ENCODE measurements at regions not wholly inside any gene's neighbourhood (a gene's known extent, or its start where the extent isn't known, plus 50 kb on each side); places are given as distances from the start of the nearest gene placed in this dataset.
"Not testable (repeated sequence)": the region's sequence is repeated elsewhere in the genome, so short reads cannot be mapped to it uniquely, and the experiment has no call there.

DNA sequence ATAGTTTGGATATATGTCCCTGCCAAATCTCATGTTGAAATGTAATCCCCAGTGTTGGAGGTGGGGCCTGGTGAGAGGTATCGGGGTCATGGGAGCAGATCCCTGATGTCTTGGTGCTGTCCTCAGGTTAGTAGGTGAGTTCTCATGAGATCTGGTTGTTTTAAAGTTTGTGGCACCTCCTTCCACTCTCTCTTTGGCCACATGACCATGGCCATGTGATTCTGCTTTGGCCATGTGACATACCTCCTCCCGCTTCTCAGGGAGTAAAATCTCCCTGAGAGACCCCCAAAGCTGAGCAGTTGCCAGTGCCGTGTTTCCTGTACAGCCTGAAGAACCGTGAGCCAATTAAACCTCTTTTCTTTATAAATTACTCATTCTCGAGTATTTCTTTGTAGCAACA is 178.0 kb downstream of the GOLGA6L6 start:
- DNase-seq: not testable (repeated sequence)

- no peak for DNase-seq
These were observed 180.5 kb downstream of the GOLGA6L6 start for GRCh38 chr15:20361091-20361490.

- DNase-seq: no peak
These were observed 182.7 kb downstream of the GOLGA6L6 start for GRCh38 chr15:20358779-20359414.

DNA sequence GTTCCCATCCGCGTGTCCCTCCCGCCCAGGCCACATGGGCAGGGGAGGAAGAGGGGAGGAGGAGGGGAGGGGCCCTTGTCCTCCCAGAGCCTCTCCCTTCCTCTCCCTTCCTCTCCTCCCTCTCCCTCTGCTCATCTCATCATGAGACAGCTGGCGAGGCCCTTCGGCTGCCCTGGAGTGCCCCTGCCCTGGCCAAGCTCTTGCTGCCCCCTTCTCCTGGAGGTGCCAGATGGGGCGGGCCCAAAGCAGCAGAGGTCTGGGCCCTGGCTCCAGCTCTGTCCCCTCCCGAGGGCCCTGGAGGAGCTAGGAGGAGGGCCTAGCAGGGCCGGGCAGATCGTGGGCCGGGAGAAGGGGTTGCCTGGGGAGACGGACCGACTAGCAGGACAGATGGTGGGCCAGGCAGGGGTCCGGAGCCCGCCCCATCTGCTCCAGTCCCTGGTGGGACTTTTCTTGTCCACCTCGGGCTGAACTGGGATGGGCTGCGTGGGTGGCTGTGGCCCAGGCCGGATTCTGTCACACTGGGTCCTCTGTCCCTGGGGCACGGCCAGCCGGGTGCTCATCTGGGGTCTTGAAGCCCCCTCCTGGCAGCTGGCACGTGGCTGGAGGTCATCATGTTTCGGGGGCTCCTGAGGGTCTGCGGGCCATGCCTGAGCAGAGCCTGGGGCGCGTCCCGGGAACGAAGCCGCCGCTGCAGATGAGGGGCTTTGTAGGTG is 183.4 kb downstream of the GOLGA6L6 start:
- no peak for DNase-seq

DNA sequence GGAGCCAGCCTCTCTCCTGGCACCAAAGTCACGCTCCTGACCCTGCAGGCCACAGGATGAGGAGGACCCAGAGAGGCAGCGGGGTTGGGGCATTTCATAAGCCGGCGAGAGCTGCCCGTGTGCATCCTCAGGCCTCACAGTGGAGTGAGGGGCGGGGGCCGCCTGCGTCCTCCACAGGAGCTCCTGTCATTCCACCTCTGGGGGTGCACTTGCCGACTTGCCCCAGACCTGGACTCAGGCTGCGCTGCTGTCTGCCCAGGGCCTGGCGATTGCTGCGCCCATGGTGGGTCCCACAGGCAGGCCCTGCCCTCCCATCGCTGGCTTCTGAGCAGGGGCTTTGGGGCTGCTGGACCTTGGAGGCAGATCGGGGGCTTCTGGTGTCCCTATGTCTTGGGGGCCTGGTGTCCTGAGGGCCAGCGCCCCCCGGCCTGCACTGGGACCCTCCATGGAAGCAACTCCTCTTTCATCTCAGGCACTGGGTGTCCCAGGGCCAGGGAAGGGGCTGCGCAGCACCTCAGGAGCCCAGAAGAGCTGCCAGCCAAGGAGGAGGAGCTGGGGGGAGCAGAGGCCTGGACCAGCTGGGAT is 184.0 kb downstream of the GOLGA6L6 start:
- DNase-seq: no peak

GRCh38 chr15:20356911-20357480 is 184.6 kb downstream of the GOLGA6L6 start:
- DNase-seq: no peak

DNA sequence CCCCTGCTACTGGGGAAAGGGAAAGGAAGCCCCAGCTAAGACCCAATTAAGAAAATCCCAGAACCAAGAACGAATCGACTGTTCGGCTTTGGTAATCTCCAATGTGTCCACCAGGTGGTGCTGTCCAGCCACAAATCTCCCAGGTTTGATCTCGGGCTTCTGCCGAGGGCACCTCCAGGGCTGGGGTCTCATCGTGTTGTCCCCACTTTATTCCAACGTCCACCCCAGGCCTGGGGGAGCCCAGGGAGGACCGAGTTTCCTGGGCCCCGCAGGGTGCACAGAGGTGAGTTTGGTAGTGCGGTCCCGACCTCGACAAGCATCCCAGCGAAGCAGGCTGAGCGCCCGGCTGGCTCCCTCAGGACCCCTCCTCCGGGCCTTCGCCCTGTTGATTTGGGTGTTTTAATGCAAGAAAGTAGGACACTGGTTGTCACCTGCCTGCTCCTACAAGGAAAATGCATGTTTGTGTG is 185.1 kb downstream of the GOLGA6L6 start:
- DNase-seq: peak; percentile 77 to 82

DNA sequence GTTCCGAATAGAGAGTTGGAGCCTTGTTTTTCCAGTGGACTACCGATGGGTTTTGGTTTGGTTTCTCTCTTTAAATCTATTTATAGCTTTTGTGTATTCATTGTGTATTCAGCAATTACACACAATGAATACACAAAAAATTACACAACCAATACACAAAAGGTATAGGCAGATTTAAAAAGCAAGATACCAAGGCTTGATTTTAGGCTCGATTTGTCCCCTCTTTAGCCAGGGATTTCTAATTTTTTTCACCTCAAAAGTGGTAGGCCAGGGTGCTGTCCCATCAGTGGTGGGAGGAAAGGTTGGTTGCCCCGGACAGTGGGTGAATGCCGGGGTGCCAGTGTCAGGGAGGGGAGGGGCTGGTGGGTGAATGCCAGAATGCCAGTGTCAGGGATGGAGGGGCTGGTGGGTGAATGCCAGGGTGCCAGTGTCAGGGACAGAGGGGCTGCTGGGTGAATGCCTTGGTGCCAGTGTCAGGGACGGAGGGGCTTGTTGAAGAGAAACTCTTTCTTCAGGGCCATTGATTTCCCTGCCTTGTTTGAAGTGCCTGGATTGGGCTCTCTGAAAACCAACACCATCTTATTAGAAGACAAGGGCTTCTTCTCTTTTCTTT is 186.2 kb downstream of the GOLGA6L6 start:
- DNase-seq: no peak

GRCh38 chr15:20354884-20355223 is 186.7 kb downstream of the GOLGA6L6 start:
- DNase-seq: not testable (repeated sequence)

DNA sequence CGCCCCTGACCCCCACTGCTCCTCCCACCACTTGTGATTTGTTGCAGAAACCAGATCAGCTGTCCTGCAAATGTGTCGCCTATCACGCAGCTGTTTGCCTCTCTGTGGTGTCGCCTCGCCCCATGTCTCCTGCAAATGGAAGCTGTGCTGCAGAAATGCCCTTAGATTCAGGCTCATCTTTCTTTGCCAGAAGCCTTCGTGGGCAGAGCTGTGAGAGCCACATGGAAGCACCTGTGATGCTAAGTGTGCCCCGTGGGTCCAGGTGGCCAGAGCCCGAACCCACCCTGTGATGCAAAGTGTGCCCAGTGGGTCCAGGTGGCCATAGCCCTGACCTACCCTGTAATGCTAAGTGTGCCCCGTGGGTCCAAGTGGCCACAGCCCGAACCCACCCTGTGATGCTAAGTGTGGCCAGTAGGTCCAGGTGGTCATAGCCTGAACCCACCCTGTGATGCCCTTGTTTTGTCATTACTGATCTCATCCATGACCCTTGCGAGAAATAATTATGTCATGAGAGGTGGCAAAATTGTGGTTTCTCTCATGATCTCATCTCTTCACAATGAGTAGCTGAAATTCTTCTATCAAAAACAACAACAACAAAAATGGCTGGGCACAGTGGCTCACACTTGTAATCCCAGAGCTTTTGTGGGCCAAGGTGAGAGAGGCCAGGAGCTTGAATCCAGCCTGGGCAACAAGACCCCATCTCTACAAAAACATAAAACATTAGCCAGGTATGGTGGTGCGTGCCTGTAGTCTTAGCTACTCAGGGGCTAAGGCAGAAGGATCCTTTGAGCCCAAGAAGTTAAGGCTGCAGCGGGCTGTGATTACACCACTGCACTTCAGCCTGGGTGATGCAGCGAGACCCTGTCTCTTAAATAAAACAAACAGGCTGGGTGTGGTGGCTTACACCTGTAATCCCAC is 187.4 kb downstream of the GOLGA6L6 start:
- no peak for DNase-seq

DNA sequence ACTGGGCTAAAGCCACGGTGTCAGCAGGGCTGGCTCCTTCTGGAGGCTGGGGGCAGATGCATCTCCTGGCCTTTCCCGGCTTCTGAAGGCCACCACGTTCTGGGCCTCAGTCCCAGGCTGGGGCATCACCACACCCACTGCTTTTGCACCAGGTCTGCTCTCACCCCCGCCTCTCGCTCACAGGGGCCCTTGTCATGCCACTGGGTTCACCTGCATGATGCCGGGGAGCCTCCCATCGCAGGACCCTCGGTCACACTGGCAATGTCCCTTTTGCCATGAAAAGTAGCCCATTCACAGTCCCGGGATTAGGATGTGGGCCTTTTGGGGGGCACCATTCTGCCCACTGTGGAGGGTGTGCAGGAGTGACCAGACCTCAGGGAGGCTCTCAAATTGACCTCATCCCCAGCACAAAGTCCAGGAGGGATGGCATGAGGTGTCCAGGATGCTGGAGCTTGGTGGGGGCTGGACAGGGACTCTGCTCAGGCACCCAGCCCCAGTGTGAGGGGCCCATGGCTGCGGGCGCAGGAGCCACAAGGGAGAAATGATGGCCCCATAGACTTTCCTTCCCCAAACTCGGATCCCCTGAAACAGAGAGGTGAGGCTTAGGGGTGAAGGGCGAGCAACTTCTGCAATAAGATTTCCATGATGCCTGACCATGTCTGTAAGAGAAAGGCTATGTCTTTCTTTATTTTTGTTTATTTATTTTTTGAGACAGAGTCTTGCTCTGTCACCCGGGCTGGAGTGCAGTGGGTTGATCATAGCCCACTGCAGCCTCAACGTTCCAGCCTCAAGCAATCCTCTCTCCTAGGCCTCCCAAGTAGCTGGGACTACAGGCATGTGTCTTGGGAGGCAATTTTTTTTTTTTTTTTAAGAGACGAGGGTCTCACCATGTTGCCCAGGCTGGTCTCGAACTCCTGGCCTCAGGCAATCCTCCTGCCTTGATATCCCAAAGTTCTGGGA is 189.1 kb downstream of the GOLGA6L6 start:
- DNase-seq: no peak

DNA sequence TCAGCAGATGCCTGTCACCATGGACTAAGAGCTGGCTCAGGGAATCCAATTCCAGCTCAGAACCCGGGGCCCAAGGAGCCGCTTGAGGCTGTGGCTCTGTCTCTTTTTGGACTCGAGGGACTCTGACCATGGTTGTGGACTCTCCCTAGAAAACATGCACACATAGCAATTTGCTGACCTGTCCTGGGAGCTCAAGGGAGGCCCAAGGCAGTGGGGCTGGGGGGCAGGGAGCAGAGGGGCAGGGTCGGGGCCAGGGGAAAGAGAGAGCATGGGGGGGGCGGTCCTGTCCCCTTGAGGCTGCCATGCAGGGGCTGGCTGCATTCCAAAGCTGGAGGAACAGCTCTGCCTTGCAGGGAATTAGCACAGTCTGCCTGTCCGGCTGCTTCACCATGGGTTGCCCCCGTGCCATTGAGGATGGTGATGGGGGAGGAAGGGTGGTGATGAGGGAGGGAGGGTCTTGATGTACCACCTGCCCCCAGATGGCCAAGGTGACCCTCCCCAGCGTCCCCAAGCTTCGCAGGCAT is 190.1 kb downstream of the GOLGA6L6 start:
- DNase-seq: no peak

GRCh38 chr15:20349774-20350498 is 191.7 kb downstream of the GOLGA6L6 start:
- no peak for DNase-seq

GRCh38 chr15:20348900-20349773 is 192.5 kb downstream of the GOLGA6L6 start:
- no peak for DNase-seq

DNA sequence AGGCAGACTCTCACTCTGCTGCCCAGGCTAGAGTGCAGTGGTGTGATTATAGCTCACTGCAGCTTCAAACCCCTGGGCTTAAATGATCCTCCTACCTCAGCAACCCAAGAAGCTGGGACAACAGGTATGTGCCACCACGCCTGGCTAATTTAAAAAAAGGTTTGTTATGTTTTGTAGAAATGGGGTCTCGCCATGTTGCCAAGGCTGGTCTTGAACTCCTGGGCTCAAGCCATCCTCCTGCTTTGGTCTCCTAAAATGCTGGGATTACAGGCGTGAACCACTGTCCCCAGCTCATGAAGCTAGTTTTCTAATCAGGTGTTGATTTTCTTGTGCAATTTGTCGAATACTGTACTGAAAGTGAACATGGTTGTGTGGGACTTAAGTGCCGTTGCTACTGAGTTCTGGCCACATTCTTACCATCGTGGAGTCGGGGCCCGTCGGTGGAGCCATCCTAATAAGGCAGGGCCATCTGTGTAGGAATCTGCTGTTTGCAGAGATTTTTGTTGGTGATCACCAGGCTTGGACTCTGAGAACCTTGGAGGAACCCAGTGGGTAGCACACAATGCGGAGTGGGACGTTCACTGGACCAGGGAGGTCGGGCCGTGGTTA is 193.2 kb downstream of the GOLGA6L6 start:
- DNase-seq: no peak

GRCh38 chr15:20346082-20346805 is 195.4 kb downstream of the GOLGA6L6 start:
- no peak for DNase-seq

DNA sequence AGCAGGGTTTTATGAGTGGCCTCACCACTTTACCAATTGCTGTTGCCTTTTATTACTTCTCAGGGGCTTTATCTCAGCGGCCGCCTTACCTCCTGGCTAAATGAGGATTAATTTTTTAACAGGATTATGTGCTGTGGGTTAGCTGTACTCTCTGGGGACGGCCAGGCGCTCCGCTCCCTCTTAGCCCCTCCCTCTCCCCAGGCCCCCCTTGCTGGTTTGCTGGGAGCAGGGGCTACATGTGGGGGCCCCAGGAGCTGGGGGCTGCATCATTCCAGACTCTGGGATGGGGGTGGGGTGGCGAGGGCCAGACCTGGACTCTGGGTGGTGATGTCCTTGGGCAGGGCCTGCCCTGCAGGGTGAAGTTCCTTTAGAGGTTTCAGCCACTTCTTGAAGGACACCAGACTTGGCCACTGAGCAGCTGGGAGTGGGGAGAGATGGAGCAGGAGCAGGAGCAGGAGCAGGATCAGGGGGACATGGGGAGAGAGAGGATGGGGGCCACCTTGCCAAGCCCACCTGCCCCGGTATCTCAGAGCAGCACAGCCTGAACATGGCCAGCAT is 196.1 kb downstream of the GOLGA6L6 start:
- DNase-seq: no peak
